ENCODE measurements at regions not wholly inside any gene's neighbourhood (a gene's known extent, or its start where the extent isn't known, plus 50 kb on each side); places are given as distances from the start of the nearest gene placed in this dataset.
"Not testable (repeated sequence)": the region's sequence is repeated elsewhere in the genome, so short reads cannot be mapped to it uniquely, and the experiment has no call there.

DNA sequence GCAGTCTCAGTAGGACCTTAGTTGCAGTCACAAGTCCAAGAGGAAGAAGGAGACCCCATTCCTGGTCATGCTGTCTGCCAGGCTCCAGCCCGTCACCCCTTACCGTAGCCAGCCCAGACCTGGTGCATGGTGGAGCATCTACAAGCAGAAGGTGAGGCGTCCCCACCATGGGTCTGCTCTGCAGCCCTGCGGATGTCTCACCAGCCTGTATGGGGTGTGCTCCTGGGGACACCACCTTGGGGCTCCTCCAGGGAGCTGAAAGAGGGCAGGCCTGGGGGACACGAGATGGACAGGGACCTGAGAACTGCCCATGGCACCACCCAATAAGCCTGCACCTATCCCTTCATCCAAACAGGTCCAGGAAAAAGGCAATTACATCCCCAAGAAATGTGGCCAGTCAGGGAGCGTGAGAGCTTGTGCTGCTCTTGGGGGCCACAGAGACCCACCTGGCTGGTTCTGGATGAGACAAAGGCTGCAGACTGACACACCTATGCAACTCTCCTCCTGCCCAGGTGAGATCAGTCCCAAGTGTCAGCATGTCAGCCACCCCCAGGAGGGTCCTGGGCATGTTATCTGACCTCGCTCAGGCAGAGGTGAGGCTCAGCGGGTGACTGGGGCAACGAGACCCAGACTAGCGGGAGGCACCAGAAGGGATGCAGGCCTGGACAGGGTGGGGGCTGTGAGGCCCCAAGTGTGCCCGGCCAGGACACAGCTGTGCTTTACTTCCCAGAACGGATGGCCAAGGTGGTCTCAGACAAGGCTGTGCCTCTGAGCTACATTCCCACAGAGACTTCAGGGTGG lies 84.5 kb upstream of the RET start:
- intact Hi-C loops (cut with DNase I) = no loop called here
- DNase-seq (ENCODE audit: low spot score) = peak; percentile 56

DNA sequence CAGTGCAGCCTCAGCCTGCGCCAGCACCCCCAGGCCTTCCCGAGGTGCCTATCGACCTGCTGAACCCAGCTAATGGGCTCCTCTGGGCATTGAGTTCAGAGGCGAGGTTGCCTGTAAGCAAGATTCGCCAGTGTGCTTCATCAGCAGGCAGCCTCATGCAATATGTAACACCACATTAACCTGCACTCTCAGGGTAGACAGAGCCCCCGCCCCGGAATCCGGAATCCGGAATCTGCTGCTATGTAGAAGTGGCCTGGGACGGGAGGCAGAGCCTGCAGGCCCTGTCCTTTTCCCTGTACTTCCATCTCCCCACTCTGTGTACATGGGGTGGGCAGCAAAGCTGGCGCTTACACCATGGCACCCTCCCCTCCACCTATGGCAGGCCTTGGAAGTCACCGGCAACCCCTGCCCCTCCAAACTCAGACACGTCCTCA lies 83.9 kb upstream of the RET start:
- peak; percentile 72 for DNase-seq (ENCODE audit: low spot score)
- intact Hi-C loops (cut with DNase I) = no loop called here

DNA sequence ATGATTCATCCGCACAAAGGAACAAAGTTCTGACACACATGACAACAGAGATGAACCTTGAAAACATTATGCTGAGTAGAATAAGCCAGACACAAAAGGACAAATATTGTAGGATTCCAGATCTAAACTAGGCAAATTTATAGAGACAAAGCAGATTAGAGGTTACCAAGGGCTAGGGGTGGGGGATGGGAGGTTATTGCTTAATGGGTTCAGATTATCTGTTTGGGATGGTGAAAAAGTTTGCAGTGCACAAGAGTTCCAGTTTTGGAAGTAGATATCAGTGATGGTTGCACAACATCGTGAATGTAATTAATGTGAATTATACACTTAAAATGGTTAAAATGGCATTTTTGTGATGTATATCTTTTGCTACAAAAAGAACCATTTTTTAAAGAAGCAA lies 82.0 kb upstream of the RET start:
- not testable (repeated sequence) for DNase-seq (ENCODE audit: low spot score)

DNA sequence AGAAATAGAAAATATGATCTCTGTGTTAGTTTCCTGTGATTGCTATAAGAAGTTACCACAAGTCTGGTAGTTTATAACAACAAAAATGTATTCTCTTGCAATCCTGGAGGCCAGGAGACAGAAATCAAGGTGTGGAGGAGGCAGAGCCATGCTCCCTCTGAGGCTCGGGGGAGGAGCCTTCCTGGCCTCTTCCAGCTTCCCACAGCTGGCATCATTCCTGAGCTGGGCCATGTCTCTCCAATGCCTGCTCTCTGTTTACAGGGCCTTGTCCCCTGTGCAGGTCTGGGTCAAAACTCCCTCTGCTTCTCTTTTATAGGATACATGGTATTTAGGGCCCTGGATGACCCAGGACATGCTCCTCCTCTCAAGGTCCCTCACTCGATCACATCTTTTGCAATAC lies 81.3 kb upstream of the RET start:
- intact Hi-C loops (cut with DNase I) = no loop called here
- DNase-seq (ENCODE audit: low spot score) = no peak

More for the DNA sequence above, 82.0 kb upstream of the RET start:
- intact Hi-C loops (cut with DNase I) = not testable (repeated sequence)

GRCh38 chr10:42996588-42996987 lies 80.3 kb upstream of the RET start:
- peak; percentile 55 for DNase-seq (ENCODE audit: low spot score)
- intact Hi-C loops (cut with DNase I) = no loop called here

- intact Hi-C loops (cut with DNase I) = no loop called here
Measured at GRCh38 chr10:42997151-42997848, 79.6 kb upstream of the RET start.

DNA sequence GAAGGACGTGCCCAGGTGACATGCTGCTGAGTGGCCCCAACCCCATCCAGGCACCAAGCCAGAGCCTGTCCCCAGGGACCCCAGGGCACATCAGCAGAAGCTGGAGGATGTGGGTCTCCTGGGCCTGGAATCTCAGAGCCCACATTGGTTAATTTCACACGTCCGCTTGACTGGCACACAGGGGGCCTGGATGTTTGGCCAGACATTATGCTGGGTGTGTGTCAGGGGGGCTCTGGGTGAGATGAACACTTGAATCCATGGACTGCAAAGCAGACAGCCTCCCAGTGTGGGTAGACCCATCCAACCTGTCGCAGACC lies 79.1 kb upstream of the RET start:
- intact Hi-C loops (cut with DNase I) = no loop called here
- DNase-seq (ENCODE audit: low spot score) = peak; percentile 52

More at GRCh38 chr10:42997151-42997848, 79.6 kb upstream of the RET start:
- peak; percentile 68 for DNase-seq (ENCODE audit: low spot score)

GRCh38 chr10:42998481-42999384 lies 78.1 kb upstream of the RET start:
- peak; percentile 49 for DNase-seq (ENCODE audit: low spot score)
- intact Hi-C loops (cut with DNase I) = no loop called here

DNA sequence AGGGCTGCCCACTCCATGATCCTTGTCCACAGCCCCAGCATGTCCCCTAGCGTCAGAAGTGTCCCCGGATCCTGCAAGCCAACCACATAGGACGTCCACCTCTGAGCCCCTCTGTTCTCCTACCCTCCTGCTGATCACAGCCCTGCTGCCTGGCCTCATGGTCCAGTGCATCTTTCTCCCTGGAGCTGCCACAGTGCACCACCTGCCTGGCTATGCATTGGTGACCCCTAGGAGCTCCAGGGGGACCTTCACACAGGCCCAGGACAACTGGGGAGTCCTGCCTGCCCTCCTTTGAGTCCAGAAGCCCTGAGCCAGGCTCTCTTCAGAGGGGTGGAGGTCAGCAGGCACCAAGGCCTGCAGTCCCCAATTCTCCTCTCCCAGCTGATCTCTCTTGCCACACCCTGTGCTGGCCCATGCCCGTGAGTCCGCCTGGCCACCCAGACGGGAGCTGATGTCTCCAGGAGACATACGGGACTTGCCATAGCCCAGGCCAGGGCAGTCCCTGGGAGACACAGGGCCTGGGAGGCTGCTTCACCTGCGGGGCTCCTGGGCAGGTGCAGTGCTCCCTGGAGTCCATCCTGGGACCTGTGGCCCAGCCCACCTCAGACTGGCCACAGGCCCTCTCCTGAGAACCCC lies 77.4 kb upstream of the RET start:
- intact Hi-C loops (cut with DNase I) = no loop called here

GRCh38 chr10:43000021-43000411 lies 76.9 kb upstream of the RET start:
- intact Hi-C loops (cut with DNase I) = no loop called here
- DNase-seq (ENCODE audit: low spot score) = no peak

More for the DNA sequence above, 77.4 kb upstream of the RET start:
- peak; percentile 70 for DNase-seq (ENCODE audit: low spot score)

DNA sequence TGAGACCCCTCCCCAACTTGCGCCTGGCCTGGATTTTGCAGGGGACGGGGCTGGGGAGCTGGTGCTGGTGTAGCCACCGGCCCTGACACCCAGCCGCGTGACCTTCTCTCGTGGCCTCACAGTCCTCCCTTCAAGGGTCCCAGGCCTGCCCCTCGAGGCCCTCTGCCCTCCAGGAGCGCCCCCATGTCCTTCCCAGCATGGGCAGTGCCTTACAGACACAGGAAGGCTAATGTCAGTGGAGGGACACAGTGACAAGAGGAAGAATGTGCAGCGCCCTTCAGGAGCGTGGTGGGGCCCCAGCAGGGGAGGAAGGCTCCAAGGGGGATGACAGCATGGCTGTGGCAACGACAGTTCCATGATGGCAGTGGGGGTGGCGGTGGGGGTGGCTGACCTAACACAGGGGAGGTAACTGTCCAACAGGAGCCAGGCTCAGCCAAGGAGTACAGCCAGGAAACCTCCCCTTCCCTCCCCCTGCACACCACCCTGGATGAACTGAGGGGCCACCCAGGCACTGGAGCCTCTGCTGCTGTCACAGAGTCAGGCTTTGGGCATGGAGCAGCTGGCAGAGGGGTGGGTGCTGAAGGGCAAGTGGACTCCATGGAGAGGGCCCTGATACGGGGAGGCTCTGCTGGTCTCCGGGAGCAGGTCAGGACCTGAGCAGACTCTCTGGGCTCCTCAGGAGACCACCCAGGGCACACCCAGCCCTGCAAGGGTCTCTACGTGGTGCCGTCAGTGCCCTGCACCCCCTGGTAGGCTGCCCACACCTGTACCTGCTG lies 76.0 kb upstream of the RET start:
- intact Hi-C loops (cut with DNase I) = no loop called here
- peak; percentile 74 for DNase-seq (ENCODE audit: low spot score)

- DNase-seq (ENCODE audit: low spot score) = peak; percentile 64
- intact Hi-C loops (cut with DNase I) = no loop called here
Measured at GRCh38 chr10:43001427-43001795, 75.5 kb upstream of the RET start.

- DNase-seq (ENCODE audit: low spot score) = peak; percentile 44
Measured at GRCh38 chr10:43002596-43002995, 74.3 kb upstream of the RET start.

DNA sequence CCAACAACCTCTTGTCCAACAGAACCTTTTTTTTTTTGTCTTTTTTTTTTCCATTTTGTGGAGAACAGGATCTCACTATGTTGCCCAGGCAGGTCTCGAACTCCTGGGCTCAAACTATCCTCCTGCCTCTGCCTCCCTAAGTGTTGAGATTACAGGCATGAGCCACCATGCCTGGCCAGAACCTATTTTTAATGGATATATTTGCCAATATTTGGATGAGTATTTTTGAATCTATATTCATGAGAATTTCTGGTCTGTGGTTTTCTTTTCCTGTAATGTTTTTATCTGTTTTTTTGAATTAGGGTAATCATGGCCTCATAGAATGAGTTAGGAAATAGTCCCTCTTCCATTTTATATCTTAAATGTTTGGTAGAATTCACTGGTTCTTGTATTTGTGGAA lies 70.4 kb upstream of the RET start:
- DNase-seq (ENCODE audit: low spot score) = no peak

More at GRCh38 chr10:43002596-43002995, 74.3 kb upstream of the RET start:
- intact Hi-C loops (cut with DNase I) = no loop called here

DNA sequence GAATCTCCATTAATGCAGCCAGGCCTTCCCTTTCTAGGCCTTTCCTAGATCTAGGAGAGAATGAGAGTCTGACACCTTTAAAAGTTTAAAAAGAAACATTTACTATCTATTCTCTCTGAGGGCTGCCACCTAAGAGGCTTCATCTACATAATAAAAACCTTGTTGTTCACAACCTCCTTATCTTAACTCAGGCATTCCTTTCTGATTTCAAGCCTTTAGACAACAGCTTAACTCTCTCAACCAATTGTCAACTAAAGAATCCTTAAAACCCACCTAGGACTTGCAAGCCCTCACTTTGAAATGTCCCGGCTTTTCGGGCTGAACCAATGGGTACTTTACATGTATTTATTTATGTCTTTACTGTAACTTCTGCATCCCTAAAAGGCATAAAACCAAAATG lies 64.3 kb upstream of the RET start:
- no peak for DNase-seq (ENCODE audit: low spot score)
- intact Hi-C loops (cut with DNase I) = no loop called here

More for the DNA sequence above, 70.4 kb upstream of the RET start:
- intact Hi-C loops (cut with DNase I) = no loop called here

GRCh38 chr10:43013065-43013464 lies 63.8 kb upstream of the RET start:
- intact Hi-C loops (cut with DNase I) = no loop called here
- DNase-seq (ENCODE audit: low spot score) = no peak

- DNase-seq (ENCODE audit: low spot score) = peak; percentile 36
- intact Hi-C loops (cut with DNase I) = no loop called here
Measured at GRCh38 chr10:43024524-43024923, 52.3 kb upstream of the RET start.

DNA sequence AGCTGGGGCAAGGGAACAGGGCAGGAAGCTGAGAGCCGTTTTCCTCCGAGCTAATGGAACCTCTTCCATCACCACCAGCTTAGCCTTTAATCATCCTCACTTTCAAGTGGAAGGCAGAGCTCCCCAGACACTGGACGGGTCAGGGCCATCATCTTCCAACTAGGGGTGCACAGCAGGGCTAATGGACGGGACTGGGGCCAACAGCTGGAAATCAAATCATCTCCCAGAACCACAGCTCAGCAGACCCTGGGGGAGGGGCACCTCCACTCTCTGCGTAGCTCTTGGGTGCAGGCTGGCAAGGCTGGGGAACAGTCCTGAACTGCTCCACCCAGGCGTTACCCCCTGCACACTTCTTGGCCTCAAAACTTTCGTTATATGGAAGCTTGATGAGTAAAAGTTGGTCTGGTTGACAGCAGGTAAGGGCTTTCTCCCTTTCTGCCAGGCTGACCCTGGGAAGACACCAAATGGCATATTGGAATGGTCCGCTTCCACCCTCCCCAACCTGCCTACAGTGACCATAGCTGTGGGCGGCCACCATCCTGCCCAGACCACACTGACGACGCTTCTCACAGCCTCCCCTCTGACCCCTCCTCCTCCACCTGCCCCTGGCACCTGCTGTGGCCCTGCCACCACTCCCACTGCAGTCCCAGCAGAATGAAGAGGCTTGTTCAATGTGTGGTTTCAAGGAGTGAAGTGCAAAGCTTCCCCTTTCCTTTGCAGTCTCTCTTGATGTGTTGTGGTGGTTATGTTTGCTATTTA lies 51.7 kb upstream of the RET start:
- intact Hi-C loops (cut with DNase I) = no loop called here
- peak; percentile 36 for DNase-seq (ENCODE audit: low spot score)

Data from posterior vena cava (tissue), 2 donors.